ENCODE measurements at regions not wholly inside any gene's neighbourhood (a gene's known extent, or its start where the extent isn't known, plus 50 kb on each side); places are given as distances from the start of the nearest gene placed in this dataset.

DNA sequence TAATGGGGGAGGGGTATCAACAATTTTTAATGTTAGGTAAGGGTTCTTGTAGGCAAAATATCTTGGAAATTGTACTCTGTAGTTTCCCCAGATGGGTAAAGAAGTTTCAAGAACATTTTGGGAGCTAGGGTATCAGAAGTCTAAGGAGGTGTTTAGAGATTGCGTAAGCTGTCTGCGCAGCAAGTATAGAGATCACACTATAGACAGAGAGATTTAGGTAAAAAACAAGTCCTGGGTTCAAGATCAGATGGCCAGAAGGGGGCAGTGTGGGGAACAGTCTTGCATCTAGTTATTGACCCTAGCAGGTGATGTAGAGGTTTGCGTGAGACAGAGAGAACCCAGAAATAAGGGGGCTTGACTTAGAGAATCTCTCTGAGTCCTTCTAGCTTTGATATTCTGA lies 80.8 kb downstream of the S1PR1 start:
- no peak overlapping the region for H3K4ac ChIP-seq (replicated peaks; ENCODE audit: insufficient read length, low read depth, low read length)
- FAIRE-seq, result no peak
- ChIA-PET POLR2A (ENCODE audit: partially characterized antibody) (interaction anchor here (1.3 kb wide), 1 partner anchor 8 kb away, joined by 3 read pairs; no protein-coding TSS in a partner anchor), CTCF (ENCODE audit: partially characterized antibody) (interaction anchor here (0.6 to 3.3 kb wide), 19 partner anchors 9 to 1183 kb away, joined by 3 to 30 read pairs (median 3); no protein-coding TSS in a partner anchor)
- no peak overlapping the region for H4K8ac ChIP-seq (ENCODE audit: extremely low read depth, insufficient read depth, low read length)
- no peak overlapping the region for H2BK20ac ChIP-seq (ENCODE audit: low read length)
- H3K9me3 ChIP-seq (ENCODE audit: insufficient read depth in 2 of 2, low read depth in 1 of 2, low read length in 1 of 2), result no peaks in the 10 kb centered on the region
- H2BK12ac ChIP-seq (ENCODE audit: low read depth, low read length), result no peak overlapping the region
- no peak overlapping the region for H2AK5ac ChIP-seq (ENCODE audit: low read depth, low read length)
- DNase-seq (ENCODE audit: low read depth in 1 of 2, low spot score in 2 of 2), result peak in 1 of 2 experiments; percentile 54
- H3K9ac ChIP-seq (replicated peaks in 1 of 4; ENCODE audit: extremely low read depth in 1 of 4, low read depth in 3 of 4, low read length in 3 of 4), result no peak overlapping the region
- H3K23ac ChIP-seq (ENCODE audit: insufficient read length), result no peak overlapping the region
- H2BK15ac ChIP-seq (ENCODE audit: low read length), result no peak overlapping the region
- H2BK120ac ChIP-seq (replicated peaks; ENCODE audit: low read depth, low read length), result no peak overlapping the region
- no peak overlapping the region for H3K56ac ChIP-seq (replicated peaks; ENCODE audit: insufficient read length, low read depth, low read length)
- no peaks in the 10 kb centered on the region for H3K79me1 ChIP-seq (ENCODE audit: low read depth, low read length)
- no peaks in the 10 kb centered on the region; a peak in 1 of 7 replicates for H3K27me3 ChIP-seq (replicated peaks in 1 of 4; ENCODE audit: control insufficient read depth in 3 of 4, extremely low read depth in 1 of 4, insufficient read depth in 3 of 4, low read length in 3 of 4)
- 90% methylated on average over 3 of the region's 3 CpGs; no CpG with 5 or more reads in 1 of the 2 experiments for WGBS, 2 experiments (ENCODE audit: extremely low coverage in 1 of 2, insufficient coverage in 1 of 2, insufficient read length in 1 of 2, insufficient replicate concordance in 2 of 2, low coverage in 1 of 2, low lambda C conversion rate in 2 of 2, missing lambda C conversion rate in 1 of 2)
- H3K18ac ChIP-seq (ENCODE audit: extremely low read depth, low read length), result no peak overlapping the region
- no peaks in the 10 kb centered on the region for H4K20me1 ChIP-seq (replicated peaks in 1 of 2; ENCODE audit: control insufficient read depth in 1 of 2, insufficient read depth in 2 of 2, low read length in 2 of 2)
- H3K23me2 ChIP-seq (ENCODE audit: low read depth, low read length), result no peaks in the 10 kb centered on the region
- no peak overlapping the region for H4K5ac ChIP-seq (ENCODE audit: insufficient read length, low read depth, low read length)
- H2BK5ac ChIP-seq (ENCODE audit: low read depth, low read length), result no peak overlapping the region
- H2AFZ ChIP-seq (ENCODE audit: low read length), result no peak overlapping the region
- no peaks in the 10 kb centered on the region for H3K4me1 ChIP-seq (replicated peaks in 1 of 4; ENCODE audit: control insufficient read depth in 3 of 4, insufficient read depth in 4 of 4, low read length in 3 of 4)
- no peaks in the 10 kb centered on the region for H3K36me3 ChIP-seq (ENCODE audit: control insufficient read depth in 2 of 4, insufficient read depth in 4 of 4, low read length in 3 of 4)
- no peak overlapping the region for H3K27ac ChIP-seq (ENCODE audit: low read depth, low read length)
- no peak overlapping the region for H3K14ac ChIP-seq (ENCODE audit: insufficient read length)
- H4K91ac ChIP-seq (replicated peaks; ENCODE audit: insufficient read length, low read length), result no peak overlapping the region
- H3K79me2 ChIP-seq (ENCODE audit: control insufficient read depth in 1 of 2, insufficient read depth in 2 of 2, low read length in 2 of 2), result no peaks in the 10 kb centered on the region
- H3K4me2 ChIP-seq (ENCODE audit: insufficient read depth in 1 of 2, low read depth in 2 of 2, low read length in 2 of 2), result no peak overlapping the region
- no peak overlapping the region for H3K4me3 ChIP-seq (ENCODE audit: extremely low read depth in 1 of 4, insufficient read depth in 2 of 4, low read depth in 3 of 4, low read length in 4 of 4)
- TF ChIP-seq CEBPB (IDR thresholded peaks at IDR 0.05; ENCODE audit: low read depth, low read length) (peak; percentile 68; the same call in 1 of the 2 replicates), KDM1A (IDR thresholded peaks at IDR 0.05; ENCODE audit: borderline replicate concordance, low read length) (no peak), SIX5 (IDR thresholded peaks at IDR 0.05; ENCODE audit: low read depth, low read length) (no peak), JUN (IDR thresholded peaks at IDR 0.05; ENCODE audit: low read depth, low read length) (no peak), RAD21 (IDR thresholded peaks at IDR 0.05 in 1 of 2, conservative IDR thresholded peaks at IDR 0.05 in 1 of 2; ENCODE audit: low read depth in 2 of 2, low read length in 2 of 2) (peak; percentile 9 to 34; a peak in 3 of 4 replicates), SIRT6 (IDR thresholded peaks at IDR 0.05; ENCODE audit: low read length) (no peak), HDAC6 (IDR thresholded peaks at IDR 0.05; ENCODE audit: low read depth, low read length) (no peak), SP2 (IDR thresholded peaks at IDR 0.05; ENCODE audit: low read length) (no peak), RFX5 (IDR thresholded peaks at IDR 0.05; ENCODE audit: borderline replicate concordance, low read depth, low read length) (no peak), SUZ12 (IDR thresholded peaks at IDR 0.05; ENCODE audit: low read length) (no peak)
- TF ChIP-seq, protein P1, sequence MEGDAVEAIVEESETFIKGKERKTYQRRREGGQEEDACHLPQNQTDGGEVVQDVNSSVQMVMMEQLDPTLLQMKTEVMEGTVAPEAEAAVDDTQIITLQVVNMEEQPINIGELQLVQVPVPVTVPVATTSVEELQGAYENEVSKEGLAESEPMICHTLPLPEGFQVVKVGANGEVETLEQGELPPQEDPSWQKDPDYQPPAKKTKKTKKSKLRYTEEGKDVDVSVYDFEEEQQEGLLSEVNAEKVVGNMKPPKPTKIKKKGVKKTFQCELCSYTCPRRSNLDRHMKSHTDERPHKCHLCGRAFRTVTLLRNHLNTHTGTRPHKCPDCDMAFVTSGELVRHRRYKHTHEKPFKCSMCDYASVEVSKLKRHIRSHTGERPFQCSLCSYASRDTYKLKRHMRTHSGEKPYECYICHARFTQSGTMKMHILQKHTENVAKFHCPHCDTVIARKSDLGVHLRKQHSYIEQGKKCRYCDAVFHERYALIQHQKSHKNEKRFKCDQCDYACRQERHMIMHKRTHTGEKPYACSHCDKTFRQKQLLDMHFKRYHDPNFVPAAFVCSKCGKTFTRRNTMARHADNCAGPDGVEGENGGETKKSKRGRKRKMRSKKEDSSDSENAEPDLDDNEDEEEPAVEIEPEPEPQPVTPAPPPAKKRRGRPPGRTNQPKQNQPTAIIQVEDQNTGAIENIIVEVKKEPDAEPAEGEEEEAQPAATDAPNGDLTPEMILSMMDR (IDR thresholded peaks at IDR 0.05; ENCODE audit: control extremely low read depth in 1 of 3, insufficient read depth in 1 of 3, low read depth in 1 of 3, low read length in 3 of 3), result peak in 2 of 3 experiments; percentile 26 to 40; a peak in 2 of 4 replicates
- TF ChIP-seq, protein P2, sequence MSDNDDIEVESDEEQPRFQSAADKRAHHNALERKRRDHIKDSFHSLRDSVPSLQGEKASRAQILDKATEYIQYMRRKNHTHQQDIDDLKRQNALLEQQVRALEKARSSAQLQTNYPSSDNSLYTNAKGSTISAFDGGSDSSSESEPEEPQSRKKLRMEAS (IDR thresholded peaks at IDR 0.05), result no peak
